MM.1S (cell line): ENCODE measurements at regions not wholly inside any gene's neighbourhood (a gene's known extent, or its start where the extent isn't known, plus 50 kb on each side); places are given as distances from the start of the nearest gene placed in this dataset.

Experiments used
- DNase-seq: peaks from one replicate; pipeline ENCODE4 v3.0.0-alpha.2; 2015
- H2AFZ ChIP-seq: fragments of 300-600 bp; sonication (generic); 2 replicates; pipeline ENCODE4 v1.6.0; 2016; ENCODE audit warnings: antibody characterized with exemption, low read length
- H3F3A ChIP-seq: fragments of 300-600 bp; sonication (generic); 2 replicates; pipeline ENCODE4 v1.6.1; 2016; ENCODE audit warnings: mild to moderate bottlenecking, antibody characterized with exemption, low read length, moderate library complexity, mixed read lengths; ENCODE audit not compliant: insufficient read depth
- H3K27ac ChIP-seq: fragments of 300-600 bp; sonication (generic); 2 replicates; pipeline ENCODE4 v1.5.1; 2016; ENCODE audit warnings: mild to moderate bottlenecking, low read length
- H3K27me3 ChIP-seq: fragments of 300-600 bp; sonication (generic); replicated peaks from 2 replicates; pipeline ENCODE4 v1.6.0; 2016; ENCODE audit warnings: low read length; ENCODE audit not compliant: insufficient read depth
- H3K36me3 ChIP-seq: fragments of 300-600 bp; sonication (generic); replicated peaks from 2 replicates; pipeline ENCODE4 v1.6.1; 2016; ENCODE audit warnings: mild to moderate bottlenecking, low read length, mixed read lengths; ENCODE audit not compliant: insufficient read depth
- H3K4me1 ChIP-seq: fragments of 300-600 bp; sonication (generic); 2 replicates; pipeline ENCODE4 v1.6.1; 2016; ENCODE audit warnings: low read length, mixed read lengths
- H3K4me2 ChIP-seq: fragments of 300-600 bp; sonication (generic); 2 replicates; pipeline ENCODE4 v1.6.0; 2016; ENCODE audit warnings: low read depth, low read length
- H3K4me3 ChIP-seq: fragments of 300-600 bp; sonication (generic); 2 replicates; pipeline ENCODE4 v1.5.1; 2016; ENCODE audit warnings: low read length, mixed read lengths
- H3K79me2 ChIP-seq: fragments of 300-600 bp; sonication (generic); 2 replicates; pipeline ENCODE4 v1.6.1; 2016; ENCODE audit warnings: mixed run types, low read length, mixed read lengths
- H3K9ac ChIP-seq: fragments of 300-600 bp; sonication (generic); 2 replicates; pipeline ENCODE4 v1.6.1; 2016; ENCODE audit warnings: low read length, mixed read lengths
- H3K9me2 ChIP-seq: fragments of 300-600 bp; sonication (generic); replicated peaks from 2 replicates; pipeline ENCODE4 v1.6.1; 2016; ENCODE audit warnings: mild to moderate bottlenecking, low read length, mixed read lengths; ENCODE audit not compliant: insufficient read depth
- H3K9me3 ChIP-seq: fragments of 300-600 bp; sonication (generic); replicated peaks from 2 replicates; pipeline ENCODE4 v1.6.1; 2016; ENCODE audit warnings: mild to moderate bottlenecking, low read length, mixed read lengths; ENCODE audit not compliant: insufficient read depth
- H4K20me1 ChIP-seq: fragments of 300-600 bp; sonication (generic); 2 replicates; pipeline ENCODE4 v1.6.1; 2016; ENCODE audit warnings: mild to moderate bottlenecking, low read length, moderate library complexity, mixed read lengths; ENCODE audit not compliant: insufficient read depth
- CTCF ChIP-seq: fragments of 300-600 bp; sonication (generic); IDR thresholded peaks from 2 replicates; pipeline ENCODE4 v1.5.1; 2016; ENCODE audit warnings: antibody characterized with exemption, low read length, mixed read lengths
- EZH2 ChIP-seq: fragments of 300-600 bp; sonication (generic); optimal IDR thresholded peaks from 2 replicates; pipeline ENCODE3; 2017; ENCODE audit warnings: low read depth, mild to moderate bottlenecking, antibody characterized with exemption, low read length, mixed read lengths
- EZH2phosphoT487 ChIP-seq: fragments of 300-600 bp; sonication (generic); IDR thresholded peaks from 2 replicates; pipeline ENCODE4 v1.6.1; 2018; ENCODE audit warnings: antibody characterized with exemption, low read length

DNA sequence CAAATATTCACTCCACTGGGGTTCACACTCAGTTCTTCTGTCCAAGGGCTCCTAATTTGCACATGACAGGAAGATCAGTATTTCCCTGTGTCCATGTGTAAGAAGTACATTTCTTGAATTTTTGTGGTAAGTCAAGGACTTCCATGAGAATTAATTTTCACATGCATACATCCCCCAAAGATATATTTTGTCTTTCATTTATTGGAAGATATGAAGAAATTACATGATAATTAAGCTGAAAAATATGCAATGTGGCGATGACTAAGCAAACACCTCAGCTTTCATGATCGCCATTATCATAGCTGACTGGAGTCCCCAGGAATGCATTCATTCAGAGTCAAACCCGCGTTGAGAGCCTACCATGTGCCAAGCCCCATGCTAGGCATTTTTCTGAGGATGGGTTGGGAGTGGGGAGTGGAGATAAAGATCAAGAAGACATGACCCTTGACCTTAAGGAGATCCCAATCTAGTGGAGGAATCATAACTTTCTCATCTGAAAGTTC is 104.6 kb upstream of the F3 start:
- no peaks in the 10 kb centered on the region for H3F3A ChIP-seq

GRCh38 chr1:94644352-94644751 is 102.8 kb upstream of the F3 start:
- Histone ChIP-seq H3K4me3 (no peak overlapping the region), H3K4me2 (no peak overlapping the region), H2AFZ (no peak overlapping the region), H4K20me1 (no peaks in the 10 kb centered on the region), H3K9ac (no peak overlapping the region), H3K79me2 (no peaks in the 10 kb centered on the region), H3K27ac (no peak overlapping the region), H3K9me2 (no peaks in the 10 kb centered on the region), H3K9me3 (no peaks in the 10 kb centered on the region), H3K4me1 (no peaks in the 10 kb centered on the region), H3K27me3 (no peaks in the 10 kb centered on the region), H3K36me3 (no peaks in the 10 kb centered on the region), H3F3A (no peaks in the 10 kb centered on the region)
- no peak for TF ChIP-seq EZH2phosphoT487
- no peak for TF ChIP-seq EZH2
- no peak for TF ChIP-seq CTCF
- DNase-seq: no peak

More for the DNA sequence above, 104.6 kb upstream of the F3 start:
- H3K9ac ChIP-seq: no peak overlapping the region
- H3K27ac ChIP-seq: no peak overlapping the region
- DNase-seq: no peak
- no peaks in the 10 kb centered on the region for H3K79me2 ChIP-seq
- no peak overlapping the region for H3K4me3 ChIP-seq
- no peak overlapping the region for H3K4me2 ChIP-seq
- H4K20me1 ChIP-seq: no peaks in the 10 kb centered on the region
- no peaks in the 10 kb centered on the region for H3K9me2 ChIP-seq
- H2AFZ ChIP-seq: no peak overlapping the region
- H3K27me3 ChIP-seq: no peaks in the 10 kb centered on the region
- no peaks in the 10 kb centered on the region for H3K36me3 ChIP-seq
- H3K9me3 ChIP-seq: no peaks in the 10 kb centered on the region
- no peak for TF ChIP-seq EZH2
- no peak for TF ChIP-seq EZH2phosphoT487
- TF ChIP-seq CTCF: no peak
- H3K4me1 ChIP-seq: no peaks in the 10 kb centered on the region

GRCh38 chr1:94643819-94644218 is 102.3 kb upstream of the F3 start:
- no peak for DNase-seq
- Histone ChIP-seq H3K36me3 (no peaks in the 10 kb centered on the region), H3K9me3 (no peaks in the 10 kb centered on the region), H3K4me2 (no peak overlapping the region), H3K9ac (no peak overlapping the region), H3K4me1 (no peaks in the 10 kb centered on the region), H3F3A (no peaks in the 10 kb centered on the region), H4K20me1 (no peaks in the 10 kb centered on the region), H3K27ac (no peak overlapping the region), H3K79me2 (no peaks in the 10 kb centered on the region), H3K4me3 (no peak overlapping the region), H3K27me3 (no peaks in the 10 kb centered on the region), H2AFZ (no peak overlapping the region), H3K9me2 (no peaks in the 10 kb centered on the region)
- TF ChIP-seq EZH2phosphoT487: no peak
- TF ChIP-seq EZH2: no peak
- TF ChIP-seq CTCF: no peak
